Hematopoietic multipotent progenitor cell treated with erythropoietin and hydrocortisone succinate and interleukin-3 and kit ligand, for 15 days (in vitro differentiated cells): ENCODE measurements at regions not wholly inside any gene's neighbourhood (a gene's known extent, or its start where the extent isn't known, plus 50 kb on each side); places are given as distances from the start of the nearest gene placed in this dataset.
"Not testable (repeated sequence)": the region's sequence is repeated elsewhere in the genome, so short reads cannot be mapped to it uniquely, and the experiment has no call there.

Experiments used
- DNase-seq: peaks from one replicate; pipeline ENCODE4 v3.0.0-alpha.2; 2015; ENCODE audit warnings: low spot score

DNA sequence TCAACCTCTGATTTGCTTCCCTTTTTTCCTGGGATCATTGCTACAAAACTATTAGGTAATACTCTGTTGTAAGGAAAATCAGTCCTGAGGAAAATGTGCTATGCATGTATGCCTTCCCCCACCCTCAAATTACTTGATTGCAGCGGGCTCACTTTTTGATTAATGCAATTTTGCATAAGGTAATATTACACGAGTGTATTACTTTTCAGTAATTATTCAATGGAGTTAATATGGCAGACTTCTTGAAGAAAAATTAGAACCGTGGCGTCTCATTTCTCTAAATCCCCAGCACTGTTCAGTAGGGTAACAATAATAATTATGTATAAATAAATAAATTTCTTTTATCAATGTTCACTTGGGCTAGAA is 527.6 kb upstream of the FANCL start:
- no peak for DNase-seq

DNA sequence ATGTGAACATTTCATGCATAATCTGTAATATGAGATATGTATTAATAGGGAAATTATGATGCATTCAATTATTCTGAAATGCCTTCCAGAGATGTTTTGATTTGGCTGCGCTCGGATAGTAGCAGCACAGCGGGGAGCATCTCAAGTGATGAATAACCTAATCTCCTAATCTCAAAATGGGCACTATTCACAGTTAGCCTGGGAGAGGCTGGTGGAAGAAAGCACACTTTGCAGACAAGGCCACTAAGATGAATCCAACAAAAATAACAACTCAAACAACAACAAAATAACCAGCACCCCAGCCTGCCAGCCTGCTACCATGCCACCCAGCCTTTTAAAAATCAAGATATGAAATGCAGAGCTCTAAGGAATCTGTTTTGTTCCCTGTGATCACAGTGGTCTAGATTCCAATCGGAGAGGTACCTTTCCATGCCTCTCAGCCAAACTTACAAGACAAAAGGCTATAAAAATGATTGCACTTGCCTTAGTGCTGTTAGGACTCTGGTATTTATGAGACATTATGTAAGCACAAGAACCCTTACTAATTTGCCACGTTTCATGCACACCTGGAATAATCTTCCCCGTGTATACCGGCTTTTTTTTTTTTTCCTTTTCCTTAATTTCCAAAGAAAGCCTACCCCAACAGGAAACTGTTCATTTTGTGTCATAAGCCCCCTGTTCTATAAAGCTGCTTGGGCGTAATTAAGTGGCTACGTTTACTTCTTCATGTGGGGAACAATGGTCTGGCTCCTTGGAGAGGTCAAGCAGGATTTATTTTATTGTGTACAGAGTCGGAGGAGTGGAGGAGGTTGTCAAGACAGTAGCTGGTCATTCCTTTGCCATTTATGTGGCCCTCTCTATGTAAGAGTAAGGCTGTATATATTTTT is 526.9 kb upstream of the FANCL start:
- no peak for DNase-seq

DNA sequence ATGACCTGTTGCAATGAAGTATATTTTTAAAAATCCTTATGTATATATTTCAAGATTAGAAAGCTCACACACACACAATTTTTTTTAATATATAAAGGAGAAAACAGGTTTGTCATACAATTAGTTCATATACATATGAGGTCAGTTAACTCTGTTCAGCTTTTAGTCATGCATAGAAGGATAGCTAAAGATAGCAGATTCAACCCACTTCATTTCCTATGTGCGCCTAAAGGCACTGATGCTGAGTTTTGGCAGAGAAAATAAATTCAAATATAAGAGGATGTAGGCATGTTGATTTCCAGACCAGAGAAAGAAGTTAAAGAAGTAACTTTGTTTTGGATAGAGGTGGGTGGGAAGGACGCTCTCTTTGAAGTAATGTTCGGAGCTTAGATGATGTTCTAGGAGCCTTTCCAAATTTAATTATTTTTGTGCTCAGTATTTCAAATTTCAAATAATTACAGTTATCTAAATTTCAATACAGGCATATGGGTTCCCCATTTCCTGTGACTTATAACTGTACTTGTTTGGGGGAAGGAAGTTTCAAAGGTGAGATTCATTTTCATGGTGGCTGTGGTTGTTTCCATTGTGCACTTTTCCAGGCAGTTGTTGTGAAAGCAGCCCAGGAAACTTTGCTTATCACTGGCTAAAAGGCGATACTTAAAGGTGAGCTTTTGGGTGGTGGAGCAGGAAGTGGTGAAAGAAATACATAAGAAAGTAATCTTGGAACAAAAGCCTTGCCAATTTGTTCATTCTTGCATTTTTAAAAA is 523.4 kb upstream of the FANCL start:
- DNase-seq = no peak

DNA sequence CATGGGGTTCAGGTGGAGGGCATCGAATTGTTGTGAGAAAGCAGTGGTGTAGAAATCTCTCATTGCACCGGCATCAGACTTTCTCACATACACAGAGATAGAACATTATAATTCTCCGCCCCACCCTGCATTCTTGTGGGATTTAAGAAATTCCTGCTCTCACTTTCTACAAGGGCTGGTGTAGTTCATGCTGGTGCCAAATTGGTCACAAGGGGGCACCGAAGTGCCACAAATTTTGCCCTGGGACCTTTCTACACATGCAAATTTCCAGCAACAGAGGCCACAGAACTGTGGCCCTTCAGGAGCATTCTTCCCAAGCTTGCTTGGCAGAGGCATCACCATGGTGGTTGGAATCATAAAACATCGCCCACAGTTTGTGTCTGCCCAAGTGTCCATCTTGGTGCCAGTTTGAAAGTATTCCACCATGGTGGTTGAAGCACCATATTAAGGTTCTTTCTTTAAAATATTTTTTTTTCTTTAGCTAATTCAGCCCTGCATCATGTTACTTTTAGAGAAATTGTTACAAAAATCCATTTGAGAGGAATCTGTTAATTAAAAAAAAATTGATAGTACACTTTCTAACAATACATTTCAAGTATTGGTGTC is 521.2 kb upstream of the FANCL start:
- DNase-seq = peak; percentile 25

DNA sequence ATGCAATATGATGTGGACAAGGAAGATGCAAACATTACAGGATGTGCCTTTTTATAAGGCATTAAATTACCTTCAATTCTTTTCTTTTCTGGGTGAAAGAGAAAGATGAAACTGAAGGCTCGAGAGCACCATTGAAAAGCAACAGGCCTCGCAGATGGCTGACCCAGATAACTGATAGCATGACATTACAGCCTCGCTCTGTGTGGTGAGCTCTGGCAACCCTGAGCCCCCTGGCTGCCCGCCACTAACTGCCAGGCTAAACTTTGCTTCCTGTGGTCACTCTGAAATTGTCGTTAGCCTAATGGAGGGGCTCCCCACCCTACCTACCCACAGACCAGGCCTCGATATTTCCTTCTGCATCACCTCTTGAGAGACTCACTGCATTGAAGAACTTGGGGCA is 516.8 kb upstream of the FANCL start:
- peak; percentile 39 for DNase-seq

DNA sequence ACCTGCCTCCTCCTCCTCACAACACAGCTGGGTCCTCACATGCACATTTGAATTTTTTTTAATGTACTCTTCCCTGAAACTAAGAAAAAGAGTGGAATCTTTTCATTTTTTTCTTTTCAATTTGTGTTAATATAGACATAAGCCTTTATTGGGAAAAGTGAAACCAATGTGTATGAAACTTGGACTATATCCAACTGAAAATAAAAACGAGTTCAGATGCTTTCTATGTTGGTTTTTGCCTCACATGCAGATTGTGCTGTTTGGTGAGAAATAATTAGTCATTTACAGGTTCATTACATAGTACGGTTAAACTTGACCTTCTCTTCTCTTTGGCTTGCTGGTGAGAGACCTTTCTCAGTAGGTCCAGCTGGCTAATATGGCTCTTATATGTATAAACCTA is 515.2 kb upstream of the FANCL start:
- peak; percentile 6 for DNase-seq

DNA sequence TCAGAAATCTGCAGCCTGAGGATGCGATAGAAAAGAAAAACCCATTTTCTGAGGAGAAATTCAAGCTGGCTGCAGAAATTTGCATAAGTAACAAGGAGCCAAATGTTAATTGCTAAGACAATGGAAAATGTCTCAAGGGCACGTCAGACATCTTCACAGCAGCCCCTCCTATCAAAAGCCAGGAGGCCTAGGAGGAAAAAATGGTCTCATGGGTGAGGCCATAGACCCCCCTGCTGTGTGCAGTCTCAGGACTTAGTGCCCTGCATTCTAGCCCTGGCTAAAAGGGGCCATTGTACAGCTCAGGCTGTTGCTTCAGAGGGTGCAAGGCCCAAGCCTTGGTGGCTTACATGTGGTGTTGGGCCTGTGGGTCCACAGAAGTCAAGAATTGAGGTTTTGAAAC is 511.4 kb upstream of the FANCL start:
- DNase-seq = not testable (repeated sequence)

DNA sequence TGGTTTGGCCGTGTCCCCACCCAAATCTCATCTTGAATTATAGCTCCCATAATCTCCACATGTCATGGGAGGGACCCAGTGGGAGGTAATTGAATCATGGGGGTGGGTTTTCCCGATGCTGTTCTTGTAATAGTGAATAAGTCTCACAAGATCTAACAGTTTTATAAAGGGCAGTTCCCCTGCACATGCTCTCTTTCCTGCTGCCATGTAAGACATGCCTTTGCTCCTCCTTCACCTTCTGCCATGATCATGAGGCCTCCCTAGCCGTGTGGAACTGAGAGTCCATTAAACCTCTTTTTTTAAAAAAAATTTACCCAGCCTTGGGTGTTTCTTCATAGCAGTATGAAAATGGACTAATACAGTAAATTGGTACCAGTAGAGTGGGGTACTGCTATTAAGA is 510.6 kb upstream of the FANCL start:
- not testable (repeated sequence) for DNase-seq

DNA sequence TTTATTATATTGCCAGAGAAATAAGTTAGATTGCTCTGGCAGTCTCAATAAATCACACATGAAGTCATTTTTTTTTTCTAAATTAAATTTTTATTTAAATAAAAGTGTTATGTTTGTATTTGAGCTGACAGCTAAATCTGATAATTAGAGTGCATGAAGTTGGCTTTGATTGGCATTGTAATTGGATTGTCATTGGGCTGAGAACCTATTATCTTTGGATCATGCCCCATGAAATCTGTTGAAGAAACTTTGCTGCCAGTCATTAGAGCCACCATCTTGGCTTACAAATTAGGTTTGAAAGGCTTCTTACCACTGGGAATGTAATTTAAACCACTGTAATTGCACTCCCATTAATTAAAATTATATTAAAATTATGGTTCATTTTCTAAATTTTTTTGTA is 507.9 kb upstream of the FANCL start:
- no peak for DNase-seq

DNA sequence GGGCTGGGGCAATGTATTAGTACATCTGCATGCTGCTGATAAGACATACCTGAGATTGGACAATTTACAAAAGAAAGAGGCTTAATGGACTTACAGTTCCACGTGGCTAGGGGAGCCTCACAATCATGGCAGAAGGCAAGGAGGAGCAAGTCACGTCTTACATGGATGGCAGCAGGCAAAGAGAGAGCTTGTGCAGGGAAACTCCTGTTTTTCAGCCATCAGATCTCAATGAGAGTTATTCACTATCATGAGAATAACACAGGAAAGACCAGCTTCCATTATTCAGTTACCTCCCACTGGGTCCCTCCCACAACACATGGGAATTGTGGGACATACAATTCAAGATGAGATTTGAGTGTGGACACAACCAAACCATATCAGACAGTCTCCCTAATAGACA is 504.2 kb upstream of the FANCL start:
- DNase-seq = not testable (repeated sequence)

DNA sequence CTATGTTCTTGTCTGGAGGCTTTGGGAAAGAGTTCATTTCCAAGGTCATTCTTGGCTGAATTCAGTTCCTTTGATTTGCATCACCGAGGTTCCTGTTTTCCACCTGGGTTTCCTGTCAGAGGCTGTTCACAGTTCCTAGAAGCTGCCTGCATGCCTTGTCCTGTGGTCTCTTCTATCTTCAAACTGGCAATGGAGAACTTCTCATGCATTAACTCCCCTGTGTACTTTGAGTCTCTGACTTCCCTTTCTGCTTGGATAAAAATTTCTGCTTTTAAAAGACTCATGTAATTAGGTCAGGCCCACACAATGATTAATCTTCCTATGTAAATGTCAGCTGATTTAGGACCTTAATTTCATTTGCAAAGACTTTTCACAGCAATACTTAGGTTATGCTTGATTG is 499.3 kb upstream of the FANCL start:
- no peak for DNase-seq

DNA sequence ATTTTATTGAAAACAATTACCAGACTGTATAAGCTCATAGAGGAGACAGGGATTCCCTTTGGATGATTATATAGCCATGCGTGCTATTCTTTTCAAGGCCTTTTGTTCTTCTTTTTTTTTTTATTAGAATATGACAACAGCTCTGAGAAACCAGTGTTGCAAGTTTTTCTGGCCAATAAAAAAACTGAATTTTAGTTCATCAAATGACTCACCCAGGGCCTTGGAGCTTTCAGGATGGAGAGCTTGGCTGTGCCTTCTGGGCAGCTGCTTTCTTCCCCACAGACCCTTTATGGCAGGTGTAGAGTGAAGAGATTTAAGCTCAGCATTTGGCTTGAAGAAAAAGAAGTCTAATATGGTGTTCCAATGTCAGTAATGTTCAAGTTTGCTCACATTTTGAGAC is 497.9 kb upstream of the FANCL start:
- no peak for DNase-seq

DNA sequence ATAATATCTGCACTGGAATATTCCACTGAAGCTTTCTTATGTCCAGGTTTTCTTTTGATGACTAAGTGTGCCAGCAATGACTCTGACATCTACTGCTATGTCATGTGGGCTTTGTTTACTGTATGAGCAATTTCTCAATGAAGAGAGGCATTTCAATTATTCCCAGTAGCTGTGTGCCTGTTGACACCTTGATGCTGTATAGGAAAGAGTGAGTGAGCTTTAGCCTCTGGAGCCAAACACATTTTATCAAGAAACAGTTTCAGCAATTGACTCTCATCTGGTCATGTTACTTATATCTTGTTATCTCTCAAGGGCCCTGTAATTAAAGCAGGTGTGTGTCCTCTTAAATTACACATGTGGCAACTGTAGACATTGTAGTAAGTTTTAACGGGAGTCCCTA is 493.2 kb upstream of the FANCL start:
- no peak for DNase-seq

DNA sequence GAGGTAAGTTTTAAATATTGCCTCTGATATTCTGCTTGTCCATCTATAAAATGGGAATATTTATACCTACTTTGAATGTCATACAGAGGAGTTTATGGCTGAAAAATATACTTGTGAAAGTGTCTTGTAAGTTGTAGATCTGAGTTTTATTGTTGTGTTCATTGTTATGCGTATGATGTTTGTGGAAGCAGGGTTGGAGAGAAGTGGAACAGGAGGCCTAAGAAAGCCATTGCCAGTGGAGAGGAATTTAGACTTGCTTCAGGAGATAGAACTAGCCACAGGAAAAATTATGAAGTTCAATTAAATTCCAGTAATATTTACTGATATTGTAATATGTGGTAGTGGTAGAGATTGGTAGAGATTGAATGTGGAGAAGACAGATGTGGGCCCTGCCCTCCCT is 491.9 kb upstream of the FANCL start:
- DNase-seq = no peak

DNA sequence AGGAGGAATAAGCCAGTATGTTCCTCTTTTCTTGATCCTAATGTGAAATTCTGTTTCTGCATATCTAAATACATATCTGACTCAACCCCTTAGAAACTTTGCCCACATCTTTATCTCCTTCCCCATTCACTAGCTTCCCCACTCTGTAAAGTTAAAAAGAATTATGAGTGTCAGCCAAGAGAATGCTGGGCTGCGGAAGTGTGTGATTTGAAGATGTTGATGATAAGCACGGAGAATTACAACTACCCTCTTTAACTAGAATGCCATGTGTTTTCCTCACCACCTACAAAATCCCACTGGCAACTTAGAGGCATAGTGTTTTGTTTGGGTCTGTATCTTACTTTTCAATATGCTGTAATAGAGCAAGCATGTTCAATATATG is 490.4 kb upstream of the FANCL start:
- DNase-seq = no peak

DNA sequence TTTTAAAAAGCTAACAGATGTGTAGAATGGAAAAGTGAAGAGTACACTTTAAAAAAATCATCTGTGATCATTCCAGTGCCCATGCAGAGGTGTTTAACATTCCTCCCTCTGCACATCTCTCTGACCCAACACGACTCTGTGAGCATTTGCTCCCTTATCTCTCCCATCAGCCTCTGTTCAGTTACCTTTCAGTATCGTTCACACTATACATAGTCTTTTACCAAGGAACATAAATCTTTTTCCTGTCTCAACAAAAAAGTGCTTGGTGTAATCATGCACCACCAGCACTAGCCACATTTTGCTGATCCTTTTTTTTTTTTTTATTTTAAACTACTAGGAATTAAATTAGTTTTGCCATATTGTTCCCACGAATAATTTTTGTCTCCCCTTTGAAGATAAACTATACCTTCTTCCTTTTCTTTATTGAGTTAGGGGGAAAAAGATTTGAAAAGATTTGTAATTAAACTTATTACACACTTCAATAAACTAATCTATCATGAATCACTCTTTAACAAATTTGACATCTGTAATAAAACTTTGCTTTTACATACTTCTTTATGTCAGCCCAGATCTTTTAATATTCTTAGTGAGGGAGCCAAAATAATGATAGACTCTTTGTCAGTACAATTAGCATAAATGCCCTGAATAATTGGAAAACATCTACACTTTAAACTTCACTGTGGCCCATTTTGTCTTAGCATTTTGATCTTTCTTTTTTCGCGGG is 489.8 kb upstream of the FANCL start:
- no peak for DNase-seq

DNA sequence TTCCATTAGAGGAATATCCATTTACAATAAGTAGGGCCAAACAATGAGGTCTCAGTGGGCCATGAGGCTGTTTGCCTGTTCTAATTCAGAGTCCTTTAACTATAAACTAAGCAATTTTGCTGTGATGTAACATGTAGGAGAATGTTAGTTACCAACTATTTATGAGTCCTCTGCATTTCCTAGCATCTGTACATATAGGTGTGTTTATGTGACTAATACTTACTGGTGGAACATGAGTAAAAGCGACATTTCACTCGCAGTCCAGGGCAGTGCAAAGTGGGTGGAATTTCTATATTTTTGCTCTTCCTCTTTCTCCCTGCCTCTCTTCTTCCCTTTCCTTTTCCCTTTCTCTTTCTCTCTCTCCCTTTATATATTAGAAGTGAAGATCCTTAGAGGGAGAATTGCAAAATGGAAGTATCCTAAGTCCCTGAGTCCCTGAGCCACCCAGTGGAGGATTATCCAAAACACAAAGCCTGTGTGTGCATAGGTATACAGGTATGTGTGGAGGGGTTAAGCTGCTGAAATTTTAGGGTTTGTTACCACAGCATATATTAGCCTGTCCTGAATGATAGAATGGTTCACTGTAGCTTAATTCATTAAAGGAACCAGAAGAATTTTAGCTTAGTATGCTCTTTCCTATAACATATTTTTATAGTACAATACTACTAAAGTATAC is 487.0 kb upstream of the FANCL start:
- DNase-seq = no peak

DNA sequence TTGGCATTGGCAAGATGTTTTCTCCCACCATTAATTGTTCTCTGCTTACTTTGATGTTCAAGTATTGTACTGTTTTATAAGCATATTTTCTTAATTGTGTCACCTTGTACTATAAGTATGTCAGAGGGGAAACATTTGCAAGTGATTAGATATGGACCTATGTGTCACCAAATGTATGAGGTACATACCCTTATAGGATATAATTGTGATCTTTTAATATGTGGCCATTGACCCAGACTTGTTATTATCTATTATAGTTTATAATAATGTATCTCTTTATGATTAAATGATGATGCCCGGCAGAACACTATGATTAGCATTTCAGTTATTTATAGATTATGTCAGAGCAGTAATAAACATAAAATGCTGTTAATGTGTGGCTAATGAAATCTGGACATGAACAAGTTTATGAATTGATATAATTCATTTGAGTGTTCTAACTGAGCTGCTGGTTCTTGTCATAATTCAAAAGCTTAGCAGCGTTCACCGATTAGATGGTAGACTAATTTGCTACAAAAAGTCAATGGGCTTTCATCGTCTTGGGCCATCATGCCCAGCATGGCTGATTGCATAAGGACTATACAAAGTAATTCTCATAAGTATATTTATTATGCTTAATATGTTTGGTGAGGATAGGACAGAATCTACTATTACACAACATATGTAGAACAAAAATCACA is 480.9 kb upstream of the FANCL start:
- DNase-seq = no peak

DNA sequence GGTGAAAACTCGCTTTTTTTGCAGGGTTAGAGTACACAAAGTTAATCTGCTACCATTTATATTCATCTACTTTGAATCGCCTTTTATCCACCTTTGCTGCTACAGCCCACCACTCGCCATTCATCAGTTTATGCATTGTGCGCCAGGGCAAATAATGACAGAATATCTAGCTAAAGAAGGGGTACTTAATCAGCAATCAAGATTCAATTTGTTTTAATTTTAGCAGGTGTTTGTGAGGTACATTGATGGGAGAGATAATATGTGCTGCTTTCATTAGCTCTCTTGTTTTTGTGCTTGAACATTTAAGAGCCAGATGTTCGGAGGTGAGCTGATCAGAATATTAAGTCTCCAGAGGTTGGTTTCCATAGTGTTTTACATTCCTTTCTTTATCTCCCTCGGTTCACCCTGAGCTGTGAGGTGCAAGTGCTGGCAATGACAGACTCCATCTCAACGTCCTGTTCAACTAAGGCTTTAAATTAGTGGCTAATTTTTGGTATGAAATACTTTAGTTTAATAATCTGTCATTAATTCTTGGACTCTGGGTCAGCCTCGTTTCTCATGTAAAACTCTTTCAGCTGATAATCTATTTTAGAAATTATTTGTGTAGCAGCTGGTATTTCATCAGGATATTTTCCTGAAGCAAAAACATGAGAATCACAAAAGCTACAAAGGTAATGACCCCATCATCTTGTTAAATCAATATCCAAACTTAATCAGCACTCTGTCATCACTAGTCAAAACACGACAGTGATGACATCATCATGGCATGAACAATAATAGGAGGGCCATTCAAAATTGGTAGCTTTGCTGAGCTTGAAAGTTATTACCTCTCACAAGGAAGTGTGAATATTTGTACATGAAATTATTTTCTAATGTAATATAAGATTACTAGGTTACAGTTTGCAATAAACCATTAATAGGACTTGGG is 479.9 kb upstream of the FANCL start:
- DNase-seq = no peak
